ENCODE measurements at regions not wholly inside any gene's neighbourhood (a gene's known extent, or its start where the extent isn't known, plus 50 kb on each side); places are given as distances from the start of the nearest gene placed in this dataset.

DNA sequence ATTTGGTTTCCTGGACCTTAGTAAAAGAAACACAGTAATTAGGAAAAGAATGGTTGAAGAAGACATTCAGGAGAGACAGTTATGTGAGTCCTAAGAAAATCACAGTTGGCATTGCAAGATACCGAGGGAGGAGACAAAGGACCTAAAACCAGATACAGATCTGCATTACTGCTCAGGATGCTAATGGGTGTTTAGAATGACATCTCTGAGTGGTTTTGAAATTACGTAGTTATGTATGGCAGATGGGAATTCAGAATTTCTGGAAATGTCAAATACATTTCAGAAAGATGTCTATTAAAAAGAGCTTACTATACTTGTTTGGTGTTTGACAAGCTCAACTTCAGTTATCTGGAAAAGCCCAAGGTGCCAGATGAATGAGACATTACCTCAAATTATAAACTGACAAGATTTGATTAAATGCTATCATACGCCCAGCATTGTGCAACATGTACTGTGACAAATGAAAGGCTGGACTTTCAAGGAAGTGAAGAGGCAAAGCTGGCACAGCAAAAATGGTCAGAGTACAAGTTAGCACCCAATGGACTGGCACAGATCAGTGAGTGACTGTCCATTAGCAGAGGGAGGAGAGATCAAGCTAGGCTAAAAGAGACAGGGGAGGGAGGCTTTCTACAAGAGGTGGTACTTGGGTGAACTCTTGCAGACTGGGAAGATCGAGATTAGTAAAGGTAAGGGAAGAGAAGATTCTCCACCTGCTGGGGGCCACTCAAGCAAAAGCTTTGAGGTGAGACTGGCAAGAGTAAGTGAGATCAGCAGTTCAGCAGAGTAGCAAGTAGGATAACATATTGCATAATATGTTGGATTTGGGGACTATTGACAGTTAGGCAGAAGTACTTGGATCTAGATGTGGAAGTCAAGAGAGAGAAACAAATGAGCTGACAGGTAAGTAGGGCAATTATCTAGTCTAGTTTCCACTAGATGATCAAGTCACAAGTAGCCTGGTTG is 168.9 kb downstream of the CYRIA start:
- DNase-seq, result no peak

DNA sequence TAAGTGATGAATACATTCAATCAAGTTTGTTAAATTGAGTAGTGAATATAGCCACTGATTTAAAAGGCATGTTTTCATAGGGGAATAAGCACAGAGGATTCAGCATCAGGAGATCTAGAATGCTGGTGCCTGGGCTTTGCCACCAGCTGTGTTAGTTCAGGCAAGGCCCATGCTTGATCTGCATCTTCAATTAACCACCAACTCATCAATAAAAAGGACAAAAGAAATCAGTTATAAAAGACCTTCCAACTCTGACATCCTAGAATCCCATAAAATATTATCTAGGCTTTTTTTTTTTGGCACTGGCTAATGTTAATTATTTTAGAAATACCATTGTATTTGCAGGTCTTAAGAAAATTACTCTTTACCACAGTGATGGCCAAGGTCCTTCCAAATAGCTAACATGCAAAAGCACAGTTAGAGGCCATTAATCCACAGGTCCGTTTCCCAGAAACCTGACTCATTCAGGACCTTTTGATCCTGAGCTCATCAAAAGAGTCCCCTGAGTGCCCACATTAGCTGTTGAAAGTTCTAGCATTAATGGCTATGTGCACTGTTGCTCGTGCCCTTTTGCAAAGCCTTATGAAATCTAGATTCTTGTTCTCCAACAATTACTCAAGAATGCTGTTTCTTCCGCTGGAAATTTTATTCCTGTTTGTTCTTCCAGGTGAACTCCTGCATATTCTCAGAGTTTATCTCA is 170.0 kb downstream of the CYRIA start:
- no peak for DNase-seq

DNA sequence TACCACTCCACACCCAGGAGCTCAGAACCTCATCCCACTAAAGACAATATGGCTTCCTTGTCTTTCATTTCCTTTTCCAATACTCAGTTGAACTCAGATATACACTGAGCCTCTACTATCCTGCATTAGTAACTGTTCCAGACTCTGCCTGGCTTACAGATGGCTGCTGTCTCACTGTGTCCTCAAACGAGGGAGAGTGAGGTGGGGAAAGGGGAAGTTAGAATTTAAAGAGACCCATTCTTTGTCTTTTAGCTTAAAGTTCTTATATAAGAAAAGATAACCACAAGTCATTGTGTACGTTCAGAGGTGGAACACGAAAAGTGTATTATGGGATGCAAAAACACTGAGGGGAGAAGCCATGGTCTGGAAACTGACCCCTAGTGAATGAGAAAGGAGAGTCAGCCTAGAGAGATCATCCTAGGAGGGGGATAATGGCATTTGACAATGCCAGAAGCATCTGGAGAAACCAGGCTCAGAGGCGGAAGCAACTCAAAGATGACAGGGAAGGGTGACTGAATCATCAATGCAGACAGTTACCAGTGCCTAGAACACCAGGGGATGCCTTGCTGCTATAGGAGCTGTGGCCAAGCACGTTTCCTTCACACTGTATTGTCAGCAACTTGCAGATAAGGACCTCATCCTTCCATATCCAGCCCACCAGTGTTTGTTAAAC is 170.7 kb downstream of the CYRIA start:
- DNase-seq, result no peak

DNA sequence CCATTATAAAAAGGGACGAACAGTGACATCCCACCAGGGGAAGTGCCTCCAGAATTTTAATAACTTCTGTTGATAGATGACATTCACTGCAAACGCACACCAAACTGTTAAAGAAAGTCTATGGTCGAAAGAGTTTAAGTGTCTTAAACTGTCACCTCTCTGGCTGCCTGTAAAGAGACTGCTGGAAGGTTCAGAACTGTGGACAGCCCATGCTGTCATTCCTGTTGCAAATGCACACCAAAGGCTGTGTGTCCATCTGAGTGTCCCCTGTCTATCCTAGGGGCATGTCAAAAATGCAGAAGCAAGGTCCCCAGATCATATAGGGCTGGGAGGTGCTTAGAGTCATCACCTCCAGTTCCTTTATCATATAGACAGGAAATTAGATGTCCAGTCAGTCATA is 171.8 kb downstream of the CYRIA start:
- no peak for DNase-seq

DNA sequence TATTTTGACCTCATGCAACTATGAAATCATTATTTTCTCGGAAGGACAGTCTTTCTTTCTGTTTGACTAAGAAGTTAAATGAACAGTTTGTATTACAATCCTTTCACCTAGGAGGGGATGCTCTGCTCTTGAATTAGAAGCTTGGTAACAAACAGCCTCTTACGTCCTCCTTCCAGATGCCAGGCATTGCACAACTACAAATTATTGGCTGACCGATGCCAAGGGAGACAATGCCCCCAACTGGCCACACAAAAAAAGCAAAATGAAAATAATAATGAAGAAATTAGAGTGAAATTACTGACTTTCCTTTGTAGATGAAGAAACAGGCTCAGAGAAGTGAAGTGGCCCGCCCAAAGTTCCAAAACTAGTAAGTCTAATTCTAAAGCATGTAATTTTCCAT is 177.9 kb downstream of the CYRIA start:
- peak; percentile 6 for DNase-seq

DNA sequence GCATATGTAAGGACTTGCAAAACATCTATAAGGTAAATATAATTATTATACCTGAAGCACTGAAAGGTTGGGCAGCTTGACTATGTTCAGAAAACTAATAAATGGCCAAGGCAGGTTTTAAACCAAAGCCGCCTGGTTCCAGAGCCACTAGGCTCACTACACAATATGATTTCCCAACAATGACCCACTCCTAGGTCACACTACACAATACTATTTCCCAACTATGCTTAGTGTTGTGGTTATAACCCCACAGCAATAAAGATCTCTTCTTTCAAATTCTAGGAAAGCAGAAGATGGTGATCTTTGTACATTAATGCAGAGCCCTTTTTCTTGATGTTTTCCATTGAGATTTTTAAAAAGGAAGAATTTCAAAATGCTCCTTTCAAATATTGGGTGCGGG is 180.4 kb downstream of the CYRIA start:
- no peak for DNase-seq

DNA sequence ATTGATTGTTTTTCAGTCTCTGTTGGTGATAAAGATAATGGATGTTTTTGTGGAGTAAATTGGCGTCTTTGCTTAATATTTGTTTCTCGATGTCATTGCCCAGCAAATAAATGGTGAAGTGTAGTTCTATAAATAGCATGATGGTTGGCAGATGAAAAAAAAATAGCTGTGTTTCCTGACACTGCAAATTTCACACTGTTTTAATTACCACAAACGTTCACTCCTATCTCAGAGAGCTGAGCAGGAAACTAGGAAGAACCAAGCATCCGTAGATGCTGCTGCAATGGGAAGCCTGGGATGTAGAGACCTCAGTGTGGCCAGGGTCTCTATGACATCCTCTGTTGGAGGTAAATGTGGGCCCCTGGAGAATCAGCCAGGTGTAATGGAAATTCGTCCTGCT is 183.2 kb downstream of the CYRIA start:
- no peak for DNase-seq

DNA sequence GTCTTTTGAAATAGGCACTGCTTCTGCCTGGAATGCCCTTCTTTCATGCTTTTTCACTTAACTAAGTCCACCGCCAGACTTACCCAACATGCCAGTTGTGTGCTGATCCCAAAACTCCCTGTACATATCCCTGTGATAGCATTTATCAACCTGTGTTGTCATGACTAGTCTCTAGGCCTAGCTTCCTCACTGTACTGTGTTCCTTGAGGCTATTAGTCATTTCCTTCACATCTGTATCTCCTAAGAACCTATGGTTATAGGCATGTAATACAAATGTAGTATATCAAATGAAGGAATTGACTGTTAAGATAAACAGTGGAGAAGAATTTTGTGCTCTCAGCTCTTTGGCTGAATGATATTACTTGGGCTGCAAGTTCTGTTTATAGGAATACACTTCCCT is 184.3 kb downstream of the CYRIA start:
- DNase-seq, result no peak

DNA sequence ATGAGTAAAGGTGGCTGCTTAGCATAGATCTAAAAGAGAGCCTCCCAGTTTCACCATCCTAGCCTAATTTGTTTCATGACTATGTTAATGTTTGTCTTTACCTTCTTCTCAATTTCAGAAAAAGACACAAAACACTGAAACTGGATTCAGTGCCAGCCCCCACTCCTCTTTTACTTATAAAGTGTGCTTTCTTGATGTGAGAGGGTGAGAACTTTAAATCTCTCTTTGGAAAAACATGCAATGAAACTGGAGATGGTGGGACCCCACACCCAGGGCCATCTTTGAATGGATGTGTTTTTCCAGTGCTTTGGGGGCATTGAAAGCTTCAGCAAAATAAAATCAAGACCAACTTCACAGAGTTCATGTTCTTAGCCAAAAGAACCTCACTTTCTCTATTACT is 185.9 kb downstream of the CYRIA start:
- DNase-seq, result no peak

DNA sequence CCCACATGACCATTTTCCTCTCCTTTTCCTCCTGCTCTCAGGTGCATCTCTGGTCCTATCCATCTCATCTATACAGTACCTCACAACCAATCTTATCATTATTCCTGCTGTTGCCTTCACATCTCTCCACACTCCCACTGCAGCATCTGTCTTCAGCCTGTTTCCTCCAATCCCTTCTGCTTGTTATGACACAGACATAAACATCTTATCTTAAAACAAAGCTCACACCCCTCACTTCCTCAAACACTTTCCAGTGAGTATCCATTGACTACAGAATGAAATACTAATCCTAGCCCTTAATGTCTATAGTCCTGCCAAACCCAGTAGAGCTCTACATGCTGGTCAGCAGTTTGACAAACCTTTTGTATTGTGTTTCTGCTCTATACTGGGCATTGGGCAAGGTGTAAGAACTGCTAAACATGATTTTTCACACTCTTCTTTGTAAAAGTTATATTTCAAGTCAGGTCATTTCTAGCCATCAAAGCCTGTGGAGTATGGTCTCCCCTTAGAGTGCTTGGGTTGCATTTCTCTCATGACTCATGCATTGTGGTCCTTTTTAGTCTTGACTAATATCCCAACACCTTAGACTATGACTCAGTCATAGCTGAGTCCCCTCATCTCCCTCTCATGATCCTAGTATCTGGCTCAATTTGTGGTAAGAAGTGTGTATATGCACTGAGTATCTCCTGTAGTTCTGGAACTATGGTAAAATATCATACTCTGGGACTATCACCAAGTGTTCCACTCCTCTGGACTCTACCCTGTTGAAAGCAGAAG is 187.0 kb downstream of the CYRIA start:
- DNase-seq, result peak; percentile 28

DNA sequence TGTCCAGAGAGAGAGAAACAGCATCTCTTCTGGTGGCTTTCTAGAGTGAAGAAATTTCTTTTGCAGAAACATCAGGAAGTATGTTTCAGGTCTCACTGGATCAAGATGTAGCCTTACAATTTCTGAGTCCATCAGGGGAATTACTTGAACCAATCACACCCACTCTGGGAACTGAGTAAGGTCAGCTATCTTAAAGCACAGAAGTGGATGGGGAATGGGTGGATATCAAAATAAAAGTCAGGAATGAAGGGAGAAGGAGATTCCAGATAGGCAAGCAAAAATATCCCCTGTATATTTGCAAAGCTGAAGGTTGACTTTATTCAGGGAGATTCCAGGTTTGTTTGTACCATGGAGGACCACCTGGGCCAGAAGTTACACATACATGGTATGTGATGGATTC is 188.0 kb downstream of the CYRIA start:
- no peak for DNase-seq

DNA sequence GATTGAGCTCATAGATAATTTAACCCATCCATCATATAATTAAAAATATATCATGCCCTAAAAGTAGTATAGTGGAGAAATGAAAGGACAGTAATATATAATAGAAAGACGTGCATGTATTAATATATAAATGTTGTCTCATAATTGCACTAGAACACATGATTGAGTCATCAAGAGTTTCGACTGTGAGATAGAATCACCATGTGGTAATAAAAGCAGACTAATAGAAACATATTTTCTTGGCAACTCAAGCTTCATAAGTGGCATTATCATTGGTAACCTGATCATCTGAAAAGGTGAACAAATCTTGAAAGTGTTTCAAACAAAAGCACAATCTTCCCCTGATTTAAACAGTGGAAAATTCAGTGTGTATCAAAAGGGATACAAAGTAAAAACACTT is 188.8 kb downstream of the CYRIA start:
- DNase-seq, result no peak

DNA sequence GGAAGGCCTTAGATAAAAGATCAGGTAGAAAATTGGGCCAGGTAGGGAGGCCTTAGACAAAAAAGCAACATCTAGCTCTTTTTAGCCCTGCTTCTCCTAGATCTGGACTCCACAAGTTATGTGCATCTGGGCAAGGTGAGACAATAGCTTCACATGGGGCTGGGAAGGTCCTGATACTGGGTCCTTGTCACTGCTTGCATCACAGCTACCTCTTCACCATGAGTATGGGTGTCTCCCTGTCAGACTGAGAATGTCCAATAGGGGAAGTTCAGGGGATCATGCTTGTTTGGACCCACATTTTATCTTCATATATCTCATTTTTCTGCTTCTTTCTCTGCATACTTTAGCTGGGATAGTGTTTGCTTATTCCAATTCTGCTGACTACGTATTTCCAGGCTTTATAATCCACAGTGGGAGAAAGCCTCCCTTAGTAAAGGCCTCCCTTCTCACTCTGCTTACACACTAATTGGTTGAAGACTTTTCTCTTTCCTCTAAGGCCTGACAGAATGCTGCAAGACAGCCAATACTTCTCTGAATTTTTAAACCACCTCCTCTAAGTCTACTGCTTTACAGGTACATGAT is 189.6 kb downstream of the CYRIA start:
- DNase-seq, result no peak

DNA sequence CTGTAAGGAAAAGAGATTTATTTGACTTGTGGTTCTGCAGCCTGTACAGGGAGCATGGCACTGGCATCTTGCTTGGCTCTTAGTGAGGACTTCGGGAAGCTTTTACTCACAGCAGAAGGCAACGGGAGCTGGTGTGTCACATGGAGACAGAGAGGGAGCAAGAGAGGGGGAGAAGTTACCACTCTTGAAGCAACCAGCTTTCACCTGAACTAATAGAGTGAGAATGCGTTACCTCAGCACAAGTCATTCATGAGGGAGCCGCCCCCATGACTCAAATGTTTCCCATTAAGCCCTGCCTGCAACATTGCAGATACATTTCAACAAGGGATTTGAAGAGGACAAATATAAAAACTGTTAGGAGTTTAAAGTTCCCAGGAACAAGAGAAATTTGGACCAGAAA is 190.0 kb downstream of the CYRIA start:
- peak; percentile 1 for DNase-seq

DNA sequence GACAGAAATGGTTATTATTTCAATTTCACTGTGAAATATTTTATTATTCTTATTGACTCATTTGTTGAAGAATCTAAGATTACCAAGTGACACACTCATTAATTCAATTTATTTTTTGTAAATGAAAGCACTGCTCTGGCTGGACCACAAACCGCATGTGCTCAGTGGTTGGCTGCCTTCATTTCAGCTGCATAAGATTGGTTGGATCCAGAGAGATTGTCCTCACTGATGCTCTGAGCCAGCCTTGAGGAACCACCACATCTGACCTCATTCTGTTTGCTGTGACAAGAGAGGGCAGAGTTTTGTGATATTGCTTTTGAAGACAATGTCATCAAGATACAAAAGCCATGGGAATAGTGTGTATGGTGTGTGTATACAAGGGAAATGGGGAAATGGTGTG is 192.1 kb downstream of the CYRIA start:
- DNase-seq, result no peak

DNA sequence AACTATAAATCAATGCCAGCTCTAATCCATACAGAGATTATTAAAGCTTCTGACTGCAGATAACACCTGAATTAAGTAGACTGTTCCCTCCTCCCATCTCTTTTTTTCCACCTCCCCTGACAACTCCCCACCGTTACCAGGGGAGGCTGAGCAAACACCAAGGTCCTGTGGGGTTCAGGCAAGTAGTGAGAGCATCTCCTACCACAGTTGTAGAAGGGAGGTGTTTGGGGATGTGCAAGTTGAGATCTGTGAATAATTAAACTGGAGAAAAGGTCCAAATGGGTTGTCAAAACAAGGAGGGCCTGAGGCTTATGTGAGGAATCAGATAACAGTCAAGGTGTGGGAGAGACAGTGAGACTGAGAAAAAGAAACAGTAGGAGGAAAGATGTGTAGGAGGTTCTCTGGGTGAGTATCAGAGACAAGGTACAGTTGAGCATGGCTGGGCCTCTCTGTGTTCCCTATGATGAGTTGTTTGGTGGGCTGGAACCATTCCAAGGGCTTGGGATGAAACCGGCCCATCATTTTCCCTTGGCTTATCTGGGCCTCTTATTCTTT is 194.6 kb downstream of the CYRIA start:
- no peak for DNase-seq

DNA sequence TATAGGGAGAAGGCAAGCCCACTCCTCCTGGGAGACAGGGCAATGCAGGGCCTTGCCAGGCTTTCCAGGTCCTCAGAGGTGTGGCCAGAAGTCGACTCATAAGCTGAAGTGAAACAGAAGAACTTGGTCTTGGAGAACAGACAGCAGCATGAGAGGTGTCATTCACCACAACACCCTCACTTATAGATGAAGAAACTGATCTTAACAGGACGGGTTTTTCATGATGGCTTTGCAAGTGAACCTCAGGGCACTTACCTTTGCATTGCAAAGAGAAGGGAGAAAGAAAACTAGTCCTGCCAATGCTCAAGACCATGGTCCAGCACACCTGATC is 198.8 kb downstream of the CYRIA start:
- no peak for DNase-seq

DNA sequence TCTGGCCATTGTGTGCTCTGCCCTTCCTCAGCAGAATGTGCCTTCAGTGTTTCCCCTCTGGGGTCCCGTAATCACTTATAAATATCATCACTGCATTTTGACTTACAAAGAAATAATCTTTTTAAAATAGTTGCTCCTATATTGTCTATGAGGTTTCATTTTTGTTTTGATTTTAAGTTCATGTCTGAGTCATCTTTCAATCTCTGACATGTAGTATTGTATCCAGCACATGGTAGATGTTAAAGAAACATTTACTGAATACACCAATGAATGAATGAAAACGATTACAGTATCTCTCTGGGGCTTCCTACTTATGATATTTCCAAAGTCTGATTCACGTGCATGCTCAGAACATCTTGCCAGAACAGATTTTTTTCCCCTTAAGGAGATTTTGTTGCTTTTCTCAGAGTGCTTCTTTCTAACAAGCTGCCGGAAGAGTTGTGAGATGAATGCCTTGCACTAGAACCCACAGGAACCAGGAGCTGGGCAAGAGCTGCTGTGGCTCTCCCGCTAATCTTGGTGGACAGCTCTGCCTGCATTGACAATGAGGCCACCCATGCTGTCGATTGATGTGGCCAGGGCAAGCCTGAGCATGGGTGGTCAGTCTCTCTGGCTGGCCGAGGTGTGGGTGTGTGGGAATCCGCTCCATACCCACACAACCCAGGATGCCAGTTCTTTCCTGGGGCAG is 199.4 kb downstream of the CYRIA start:
- no peak for DNase-seq

DNA sequence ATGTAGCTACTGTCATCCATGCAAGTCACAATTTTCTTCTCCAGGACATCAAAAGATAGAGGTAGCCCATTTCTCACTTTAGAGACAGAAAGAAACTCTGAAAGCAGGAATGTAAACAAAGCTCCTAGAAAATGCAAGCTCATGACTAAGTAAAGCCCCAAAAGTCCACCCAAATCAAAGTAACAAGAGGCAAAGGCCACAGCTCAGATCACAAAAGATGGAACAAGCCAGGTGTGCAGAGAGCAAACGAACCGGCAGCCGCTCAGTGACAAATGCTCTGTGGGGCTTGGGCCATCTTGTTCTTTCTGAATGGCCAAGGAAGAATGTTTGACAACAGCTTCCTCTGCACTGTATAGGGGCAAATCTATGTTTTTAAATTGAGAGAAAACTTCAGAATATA is 201.0 kb downstream of the CYRIA start:
- no peak for DNase-seq

DNA sequence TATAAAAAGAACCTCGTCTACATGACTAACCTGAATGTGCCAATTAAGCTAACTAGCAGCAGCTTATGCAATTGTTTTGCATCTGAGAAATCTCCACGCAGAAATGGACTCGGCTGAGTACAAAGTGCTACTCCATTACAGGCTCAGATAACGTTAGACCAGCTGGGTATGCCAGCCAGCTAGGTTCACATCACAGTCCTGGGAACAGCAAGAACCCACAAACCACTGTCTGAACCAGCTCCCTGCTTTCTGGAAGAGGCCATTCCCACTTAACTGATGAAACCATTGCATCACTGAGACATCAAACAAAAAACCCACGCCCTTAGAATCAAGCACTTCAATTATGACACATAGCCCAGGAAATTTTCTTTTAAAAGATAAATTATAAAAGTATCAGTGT is 202.7 kb downstream of the CYRIA start:
- no peak for DNase-seq

DNA sequence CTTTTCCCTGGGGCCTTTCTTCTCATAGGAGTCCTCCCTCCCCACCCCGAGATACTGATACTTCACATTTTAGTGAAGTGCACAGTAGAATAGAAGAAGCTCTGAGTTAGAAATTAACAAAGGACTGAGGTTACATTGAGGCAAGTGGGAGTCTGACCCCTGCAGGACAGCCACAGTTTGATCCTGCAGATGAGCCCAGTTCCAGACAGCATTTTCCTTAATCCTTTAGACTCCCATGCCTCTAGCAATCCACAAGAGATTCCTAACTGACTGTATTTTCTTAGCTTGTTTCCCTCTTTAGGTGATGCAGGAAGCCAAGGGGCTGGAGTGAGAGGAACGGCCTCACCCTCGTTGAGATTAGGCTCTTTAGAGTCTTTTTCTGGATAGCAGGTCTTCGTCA is 204.0 kb downstream of the CYRIA start:
- no peak for DNase-seq

DNA sequence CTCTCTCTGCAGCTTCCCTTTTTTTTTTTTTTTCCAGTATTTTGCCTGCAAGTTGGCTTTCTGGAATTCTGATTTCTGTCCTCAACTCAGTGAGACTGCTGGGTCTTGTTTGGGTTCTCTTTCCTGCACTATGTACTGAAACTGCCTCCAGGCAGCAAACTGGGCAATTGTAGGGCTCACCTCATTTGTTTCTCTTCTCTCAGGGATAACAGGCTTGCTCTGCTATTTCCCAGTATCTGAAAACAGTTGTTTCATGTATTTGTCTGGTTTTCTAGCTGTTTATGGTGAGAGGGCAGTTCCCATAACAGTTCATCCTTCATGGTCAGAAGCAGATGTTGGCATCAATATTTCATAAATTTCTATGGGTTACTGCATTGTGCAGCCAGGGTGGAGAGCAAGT is 206.0 kb downstream of the CYRIA start:
- DNase-seq, result no peak
